ENCODE measurements at regions not wholly inside any gene's neighbourhood (a gene's known extent, or its start where the extent isn't known, plus 50 kb on each side); places are given as distances from the start of the nearest gene placed in this dataset.

DNA sequence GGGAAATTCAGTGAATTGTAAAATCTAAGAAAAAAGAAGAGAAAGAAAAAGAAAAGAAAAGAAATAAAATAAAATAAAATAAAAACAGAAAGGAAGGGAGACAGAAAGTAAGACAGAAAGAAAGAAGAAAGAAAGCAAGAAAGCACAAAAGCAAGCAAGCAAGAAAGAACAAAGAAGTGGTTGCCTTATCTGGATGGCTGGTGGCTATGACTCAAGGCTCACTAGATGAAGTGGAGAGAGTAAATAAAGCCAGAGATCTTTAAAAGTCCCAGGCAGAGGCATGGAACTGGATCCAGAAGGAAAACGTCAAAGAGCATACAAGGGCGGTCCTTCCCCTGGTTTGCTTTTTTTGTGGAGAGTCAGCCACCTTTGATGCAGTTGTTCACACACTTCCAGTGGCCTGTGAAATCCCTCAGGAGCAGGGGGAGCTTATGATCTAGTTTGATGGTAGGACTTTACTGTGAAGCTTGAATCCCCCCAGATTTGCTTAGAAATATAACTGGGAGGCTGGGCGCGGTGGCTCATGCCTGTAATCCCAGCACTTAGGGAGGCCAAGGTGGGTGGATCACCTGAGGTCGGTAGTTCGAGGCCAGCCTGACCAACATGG lies 176.7 kb upstream of the HMHB1 start:
- ChIA-PET CTCF (no interaction called here), POLR2A (no interaction called here)
- no peak for TF ChIP-seq TCF7L2 (IDR thresholded peaks at IDR 0.05; ENCODE audit: low read depth, low read length)
- TF ChIP-seq, protein P1, sequence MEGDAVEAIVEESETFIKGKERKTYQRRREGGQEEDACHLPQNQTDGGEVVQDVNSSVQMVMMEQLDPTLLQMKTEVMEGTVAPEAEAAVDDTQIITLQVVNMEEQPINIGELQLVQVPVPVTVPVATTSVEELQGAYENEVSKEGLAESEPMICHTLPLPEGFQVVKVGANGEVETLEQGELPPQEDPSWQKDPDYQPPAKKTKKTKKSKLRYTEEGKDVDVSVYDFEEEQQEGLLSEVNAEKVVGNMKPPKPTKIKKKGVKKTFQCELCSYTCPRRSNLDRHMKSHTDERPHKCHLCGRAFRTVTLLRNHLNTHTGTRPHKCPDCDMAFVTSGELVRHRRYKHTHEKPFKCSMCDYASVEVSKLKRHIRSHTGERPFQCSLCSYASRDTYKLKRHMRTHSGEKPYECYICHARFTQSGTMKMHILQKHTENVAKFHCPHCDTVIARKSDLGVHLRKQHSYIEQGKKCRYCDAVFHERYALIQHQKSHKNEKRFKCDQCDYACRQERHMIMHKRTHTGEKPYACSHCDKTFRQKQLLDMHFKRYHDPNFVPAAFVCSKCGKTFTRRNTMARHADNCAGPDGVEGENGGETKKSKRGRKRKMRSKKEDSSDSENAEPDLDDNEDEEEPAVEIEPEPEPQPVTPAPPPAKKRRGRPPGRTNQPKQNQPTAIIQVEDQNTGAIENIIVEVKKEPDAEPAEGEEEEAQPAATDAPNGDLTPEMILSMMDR (IDR thresholded peaks at IDR 0.05), result no peak
- TF ChIP-seq POLR2AphosphoS5 (IDR thresholded peaks at IDR 0.05; ENCODE audit: low read depth, low read length), result no peak
- TF ChIP-seq, protein P2, sequence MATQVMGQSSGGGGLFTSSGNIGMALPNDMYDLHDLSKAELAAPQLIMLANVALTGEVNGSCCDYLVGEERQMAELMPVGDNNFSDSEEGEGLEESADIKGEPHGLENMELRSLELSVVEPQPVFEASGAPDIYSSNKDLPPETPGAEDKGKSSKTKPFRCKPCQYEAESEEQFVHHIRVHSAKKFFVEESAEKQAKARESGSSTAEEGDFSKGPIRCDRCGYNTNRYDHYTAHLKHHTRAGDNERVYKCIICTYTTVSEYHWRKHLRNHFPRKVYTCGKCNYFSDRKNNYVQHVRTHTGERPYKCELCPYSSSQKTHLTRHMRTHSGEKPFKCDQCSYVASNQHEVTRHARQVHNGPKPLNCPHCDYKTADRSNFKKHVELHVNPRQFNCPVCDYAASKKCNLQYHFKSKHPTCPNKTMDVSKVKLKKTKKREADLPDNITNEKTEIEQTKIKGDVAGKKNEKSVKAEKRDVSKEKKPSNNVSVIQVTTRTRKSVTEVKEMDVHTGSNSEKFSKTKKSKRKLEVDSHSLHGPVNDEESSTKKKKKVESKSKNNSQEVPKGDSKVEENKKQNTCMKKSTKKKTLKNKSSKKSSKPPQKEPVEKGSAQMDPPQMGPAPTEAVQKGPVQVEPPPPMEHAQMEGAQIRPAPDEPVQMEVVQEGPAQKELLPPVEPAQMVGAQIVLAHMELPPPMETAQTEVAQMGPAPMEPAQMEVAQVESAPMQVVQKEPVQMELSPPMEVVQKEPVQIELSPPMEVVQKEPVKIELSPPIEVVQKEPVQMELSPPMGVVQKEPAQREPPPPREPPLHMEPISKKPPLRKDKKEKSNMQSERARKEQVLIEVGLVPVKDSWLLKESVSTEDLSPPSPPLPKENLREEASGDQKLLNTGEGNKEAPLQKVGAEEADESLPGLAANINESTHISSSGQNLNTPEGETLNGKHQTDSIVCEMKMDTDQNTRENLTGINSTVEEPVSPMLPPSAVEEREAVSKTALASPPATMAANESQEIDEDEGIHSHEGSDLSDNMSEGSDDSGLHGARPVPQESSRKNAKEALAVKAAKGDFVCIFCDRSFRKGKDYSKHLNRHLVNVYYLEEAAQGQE (IDR thresholded peaks at IDR 0.05; ENCODE audit: insufficient read depth in 1 of 2, low read depth in 2 of 2, low read length in 1 of 2), result no peak
- no peak for TF ChIP-seq SIN3A (IDR thresholded peaks at IDR 0.05; ENCODE audit: borderline replicate concordance, insufficient read depth, low read depth, low read length)
- Histone ChIP-seq H3K27ac (ENCODE audit: low read length) (no peak overlapping the region), H3K4me1 (ENCODE audit: control insufficient read depth, insufficient read depth, low read length) (no peaks in the 10 kb centered on the region), H3K27me3 (ENCODE audit: control insufficient read depth, insufficient read depth, low read length) (no peaks in the 10 kb centered on the region), H3K4me3 (ENCODE audit: low read depth in 2 of 2, low read length in 2 of 2) (no peak overlapping the region), H3K36me3 (ENCODE audit: control insufficient read depth, insufficient read depth, low read length) (no peaks in the 10 kb centered on the region), H3K9me3 (ENCODE audit: control insufficient read depth, insufficient read depth, low read depth, low read length) (no peaks in the 10 kb centered on the region)
- ATAC-seq, result no peak
- in situ Hi-C loops (cut with HindIII; ENCODE audit: low pct_unique_long_range_greater_than_20kb, low sequenced_read_pairs) (no loop called here), intact Hi-C loops (cut with micrococcal nuclease; ENCODE audit: unreplicated experiment) (no loop called here)
- DNase-seq (ENCODE audit: low read depth, low spot score), result no peak
- no TSS peak for BruUV-seq (replicated peaks)

DNA sequence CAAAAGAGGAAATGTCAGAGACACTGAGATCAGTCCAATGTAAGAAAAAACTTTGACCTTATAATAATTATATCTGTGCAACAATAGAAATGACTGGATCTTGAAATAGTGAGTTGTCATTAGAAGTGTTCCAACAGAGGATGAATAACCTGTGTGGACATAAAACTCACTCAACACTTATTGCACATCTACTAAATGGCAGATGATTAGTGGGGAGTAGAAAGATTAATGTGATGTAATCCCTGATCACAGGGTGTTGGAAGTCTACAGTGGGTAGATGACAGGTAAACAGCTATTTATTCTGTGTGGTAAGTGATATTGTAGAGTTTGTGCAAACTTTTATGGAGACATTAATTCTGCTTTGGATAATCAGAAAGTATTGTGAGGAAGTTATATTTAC lies 177.3 kb upstream of the HMHB1 start:
- ChIA-PET CTCF (no interaction called here), POLR2A (no interaction called here)
- no peak overlapping the region for H3K4me3 ChIP-seq (ENCODE audit: low read depth in 2 of 2, low read length in 2 of 2)
- intact Hi-C loops (cut with micrococcal nuclease; ENCODE audit: unreplicated experiment), result no loop called here
- H3K36me3 ChIP-seq (ENCODE audit: control insufficient read depth, insufficient read depth, low read length), result no peaks in the 10 kb centered on the region
- H3K9me3 ChIP-seq (ENCODE audit: control insufficient read depth, insufficient read depth, low read depth, low read length), result no peaks in the 10 kb centered on the region
- no peaks in the 10 kb centered on the region for H3K27me3 ChIP-seq (ENCODE audit: control insufficient read depth, insufficient read depth, low read length)
- no peak overlapping the region for H3K27ac ChIP-seq (ENCODE audit: low read length)
- TF ChIP-seq, protein P2 (IDR thresholded peaks at IDR 0.05; ENCODE audit: insufficient read depth in 1 of 2, low read depth in 2 of 2, low read length in 1 of 2), result no peak
- TF ChIP-seq TCF7L2 (IDR thresholded peaks at IDR 0.05; ENCODE audit: low read depth, low read length), result no peak
- TF ChIP-seq SIN3A (IDR thresholded peaks at IDR 0.05; ENCODE audit: borderline replicate concordance, insufficient read depth, low read depth, low read length), result no peak
- TF ChIP-seq POLR2AphosphoS5 (IDR thresholded peaks at IDR 0.05; ENCODE audit: low read depth, low read length), result no peak
- no TSS peak for BruUV-seq (replicated peaks)
- in situ Hi-C loops (cut with HindIII; ENCODE audit: low pct_unique_long_range_greater_than_20kb, low sequenced_read_pairs), result no loop called here
- no peak for DNase-seq (ENCODE audit: low read depth, low spot score)
- no peak for ATAC-seq
- H3K4me1 ChIP-seq (ENCODE audit: control insufficient read depth, insufficient read depth, low read length), result no peaks in the 10 kb centered on the region
